Right cardiac atrium (tissue), 5 donors: ENCODE measurements at regions not wholly inside any gene's neighbourhood (a gene's known extent, or its start where the extent isn't known, plus 50 kb on each side); places are given as distances from the start of the nearest gene placed in this dataset.

Source experiments
- ATAC-seq, 2 donors: fragments of 200-7000 bp; cut with Tn5 transposase; one replicate each; pipeline versions ENCODE4 v1.8.0 to v1.9.1; 2020; ENCODE audit warnings: moderate library complexity in 2 of 2, mild to moderate bottlenecking in 1 of 2
- DNase-seq, 3 donors: peaks; one replicate each; pipeline ENCODE4 v3.0.0-alpha.2; 2020
- H3K27ac ChIP-seq: one replicate; pipeline ENCODE4 v1.5.1; 2013; ENCODE audit warnings: mild to moderate bottlenecking, low read length, control low read depth, moderate library complexity
- H3K27me3 ChIP-seq: one replicate; pipeline ENCODE4 v1.6.1; 2013; ENCODE audit not compliant: control insufficient read depth, insufficient read depth
- H3K4me1 ChIP-seq: one replicate; pipeline ENCODE4 v1.6.1; 2013; ENCODE audit warnings: low read length; ENCODE audit not compliant: control insufficient read depth, insufficient read depth
- H3K4me3 ChIP-seq: one replicate; pipeline ENCODE4 v1.5.1; 2013; ENCODE audit warnings: low read length, control low read depth
- H3K9me3 ChIP-seq: one replicate; pipeline ENCODE4 v1.6.1; 2013; ENCODE audit warnings: low read length; ENCODE audit not compliant: control insufficient read depth
- WGBS: extraction: QIAGEN DNeasy Blood & Tissue Kit; methylation state at CpG from one replicate; pipeline ENCODE4 v1.1.7; 2013; 5-methylcytosine and 5-hydroxymethylcytosine counted together
- intact Hi-C, 4 donors: fragments of 100-400 bp; cut with DNase I; formaldehyde crosslinking; loops; one replicate each; pipeline versions ENCODE4 v1.11.0 to v1.14.0; 2022 to 2023
- donor health status: healthy with polysubstance abuse.
- donor health status: DM: no; HTN: yes; CAD: no.
- donor health status: DM: no; HTN: no; CAD: no.
- donor health status: DM: no; HTN: yes; CAD: no; lungs with severe emphysema.
- donor health status: DM: yes; HTN: yes; CAD: no.

DNA sequence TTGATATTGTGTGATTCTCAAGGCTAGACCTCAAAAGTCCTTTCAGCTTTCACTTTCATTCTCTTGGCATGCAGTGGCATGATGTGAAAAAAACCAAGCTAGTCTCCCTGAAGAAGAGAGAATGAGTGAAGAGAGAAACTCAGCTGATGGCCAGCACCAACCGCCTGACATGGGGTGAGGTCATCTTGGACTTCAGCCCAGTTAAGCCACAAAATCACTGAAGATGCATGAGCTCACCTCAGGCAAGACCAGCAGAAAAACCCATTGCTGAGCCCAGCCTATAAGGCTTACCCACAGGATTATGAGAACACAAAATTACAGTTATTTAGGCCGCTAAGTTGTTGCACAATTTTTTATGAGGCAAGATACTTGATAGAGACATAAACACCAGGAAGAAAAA is 496.5 kb downstream of the TOX3 start:
- Histone ChIP-seq H3K4me3 (no peak overlapping the region), H3K27me3 (no peaks in the 10 kb centered on the region), H3K9me3 (no peaks in the 10 kb centered on the region), H3K27ac (no peak overlapping the region), H3K4me1 (no peaks in the 10 kb centered on the region)
- intact Hi-C loops: no loop called here
- ATAC-seq (no peak), DNase-seq (no peak)
- WGBS: 56% methylated on average over 2 of the region's 2 CpGs

DNA sequence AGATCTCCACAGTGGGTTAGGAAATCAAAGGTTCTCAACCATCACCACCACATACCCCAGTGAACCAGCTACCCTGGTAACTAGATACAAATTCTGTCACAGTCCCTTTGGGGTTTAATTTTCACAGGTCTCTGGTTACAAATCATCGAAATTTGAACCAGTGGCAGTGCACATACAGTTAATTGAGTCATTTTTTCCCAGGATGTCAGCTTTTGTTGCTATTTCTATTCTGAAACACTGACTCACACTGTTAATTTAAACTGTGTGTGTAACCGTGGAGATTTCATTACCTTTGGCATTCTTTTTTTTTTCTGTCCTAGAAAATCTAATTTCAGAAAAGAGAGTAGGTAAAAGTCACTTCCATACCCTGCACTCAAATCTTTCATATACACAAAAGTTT is 511.5 kb downstream of the TOX3 start:
- intact Hi-C loops: no loop called here
- no peak overlapping the region for H3K4me3 ChIP-seq
- DNase-seq: no peak
- no peak overlapping the region for H3K27ac ChIP-seq
- WGBS: 51% methylated on average over 2 of the region's 2 CpGs
- H3K4me1 ChIP-seq: no peaks in the 10 kb centered on the region
- no peaks in the 10 kb centered on the region for H3K27me3 ChIP-seq
- H3K9me3 ChIP-seq: no peaks in the 10 kb centered on the region
- ATAC-seq: no peak

DNA sequence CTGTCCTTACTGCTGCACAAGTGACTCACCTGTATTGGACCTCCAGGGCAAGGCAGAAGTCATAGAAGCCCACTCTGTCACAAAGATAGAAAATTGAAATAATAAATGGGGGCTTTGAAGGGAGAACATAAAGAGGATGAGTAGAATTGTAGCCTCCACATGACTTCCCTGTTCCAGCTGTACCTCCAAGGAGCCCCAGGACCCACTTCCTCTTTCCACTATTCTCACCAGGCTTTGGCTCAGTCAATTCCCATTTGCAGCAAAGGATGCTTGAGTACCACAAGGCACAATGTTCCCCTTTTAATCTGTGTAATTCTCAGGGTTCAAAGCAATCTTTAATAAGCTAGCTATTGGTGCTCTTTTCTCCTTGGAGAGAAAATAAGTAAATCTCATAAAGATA is 512.1 kb downstream of the TOX3 start:
- ATAC-seq: no peak

DNA sequence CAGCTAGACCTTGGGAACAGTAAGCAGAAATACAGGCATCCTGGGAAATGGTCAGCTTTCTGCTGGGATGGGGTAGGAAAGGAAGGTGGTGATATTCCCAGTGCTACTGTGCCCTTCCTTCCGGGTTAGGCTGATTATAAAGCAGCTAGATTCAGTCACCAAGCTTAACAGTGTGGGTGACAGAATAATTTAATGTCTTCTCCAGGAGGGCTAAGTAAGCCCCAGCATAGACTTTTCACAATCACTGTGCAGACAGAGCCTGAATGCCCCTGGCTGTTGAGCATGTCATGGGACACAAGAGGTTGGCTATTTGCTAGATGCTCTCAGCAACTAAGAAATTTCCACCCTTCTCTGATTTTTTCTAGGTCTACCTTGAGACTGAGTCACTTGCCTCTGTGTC is 513.0 kb downstream of the TOX3 start:
- no peak overlapping the region for H3K4me3 ChIP-seq
- WGBS: 70% methylated on average over 1 of the region's 1 CpG
- intact Hi-C loops: no loop called here

More for the DNA sequence above, 512.1 kb downstream of the TOX3 start:
- no peaks in the 10 kb centered on the region for H3K27me3 ChIP-seq
- no peaks in the 10 kb centered on the region for H3K9me3 ChIP-seq
- H3K4me1 ChIP-seq: no peaks in the 10 kb centered on the region
- no peak for DNase-seq
- no peak overlapping the region for H3K4me3 ChIP-seq
- intact Hi-C loops: no loop called here
- H3K27ac ChIP-seq: no peak overlapping the region

DNA sequence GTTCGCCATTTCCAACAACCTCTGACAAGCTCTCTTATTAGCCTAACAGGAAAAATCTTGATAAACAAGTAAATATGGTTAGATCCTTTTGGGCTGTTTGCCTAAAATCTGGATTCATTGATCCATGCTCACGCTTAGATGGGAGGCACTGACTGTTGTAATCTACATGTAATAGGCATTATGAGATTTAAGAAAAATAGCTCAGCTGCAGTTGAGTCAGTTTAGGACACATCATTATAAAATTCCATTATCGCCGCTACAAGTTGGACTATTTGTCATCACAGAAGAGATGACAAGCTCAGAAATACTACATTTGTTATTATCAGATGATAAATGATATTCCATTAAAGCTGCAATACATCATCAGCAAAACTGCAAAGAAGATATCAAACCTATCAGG is 524.0 kb downstream of the TOX3 start:
- no peak for ATAC-seq
- Histone ChIP-seq H3K9me3 (no peaks in the 10 kb centered on the region), H3K27ac (no peak overlapping the region), H3K27me3 (no peaks in the 10 kb centered on the region), H3K4me3 (no peak overlapping the region), H3K4me1 (no peaks in the 10 kb centered on the region)
- WGBS: 62% methylated on average over 4 of the region's 4 CpGs
- no peak for DNase-seq
- intact Hi-C loops: no loop called here

More for the DNA sequence above, 513.0 kb downstream of the TOX3 start:
- Histone ChIP-seq H3K9me3 (no peaks in the 10 kb centered on the region), H3K4me1 (no peaks in the 10 kb centered on the region), H3K27ac (no peak overlapping the region), H3K27me3 (no peaks in the 10 kb centered on the region)
- ATAC-seq (no peak), DNase-seq (no peak)

DNA sequence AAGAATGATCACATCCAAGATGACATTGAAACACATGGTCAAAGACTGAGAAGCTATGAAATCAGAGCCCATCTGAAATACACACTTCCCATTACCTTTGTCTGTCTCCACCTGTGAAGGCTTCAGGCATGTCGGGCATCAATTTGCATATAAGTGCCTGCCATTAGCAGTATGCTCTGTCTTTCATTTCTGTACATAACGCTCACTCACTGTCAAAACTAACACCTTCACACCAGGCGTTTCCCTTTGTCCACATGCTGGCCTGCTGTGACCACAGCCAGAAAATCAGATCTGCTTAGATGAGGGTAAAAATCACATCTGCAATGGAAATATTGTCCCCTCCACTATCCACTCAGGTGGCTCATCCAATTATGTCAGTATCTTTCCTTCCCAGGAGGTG is 524.8 kb downstream of the TOX3 start:
- intact Hi-C loops: no loop called here
- ATAC-seq (no peak), DNase-seq (no peak)
- H3K27me3 ChIP-seq: no peaks in the 10 kb centered on the region
- no peaks in the 10 kb centered on the region for H3K4me1 ChIP-seq
- H3K4me3 ChIP-seq: no peak overlapping the region
- no peak overlapping the region for H3K27ac ChIP-seq
- WGBS: 60% methylated on average over 3 of the region's 3 CpGs
- H3K9me3 ChIP-seq: no peaks in the 10 kb centered on the region

DNA sequence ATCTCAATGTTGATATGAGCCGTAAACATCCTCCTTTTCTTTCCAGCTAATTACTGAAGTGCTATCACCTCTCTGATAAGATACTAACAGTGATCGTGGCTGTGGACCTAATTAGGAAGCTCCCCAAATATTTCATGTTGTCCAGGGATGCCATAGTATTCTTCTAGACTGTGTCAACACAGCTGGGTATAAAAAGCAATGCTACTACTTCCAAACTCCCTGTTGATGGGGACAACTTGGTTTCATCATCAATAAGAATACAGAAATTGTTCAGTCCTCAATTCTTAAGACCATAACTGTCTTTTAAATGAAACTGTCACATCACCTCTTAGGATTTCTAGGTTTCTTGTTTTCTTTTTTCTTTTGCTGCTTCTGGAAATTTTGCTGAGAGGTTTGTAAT is 530.6 kb downstream of the TOX3 start:
- Histone ChIP-seq H3K9me3 (no peaks in the 10 kb centered on the region), H3K4me1 (no peaks in the 10 kb centered on the region), H3K27ac (no peak overlapping the region), H3K4me3 (no peak overlapping the region), H3K27me3 (no peaks in the 10 kb centered on the region)
- 38% methylated on average over 2 of the region's 2 CpGs for WGBS
- no peak for DNase-seq
- ATAC-seq: no peak
- intact Hi-C loops: no loop called here

DNA sequence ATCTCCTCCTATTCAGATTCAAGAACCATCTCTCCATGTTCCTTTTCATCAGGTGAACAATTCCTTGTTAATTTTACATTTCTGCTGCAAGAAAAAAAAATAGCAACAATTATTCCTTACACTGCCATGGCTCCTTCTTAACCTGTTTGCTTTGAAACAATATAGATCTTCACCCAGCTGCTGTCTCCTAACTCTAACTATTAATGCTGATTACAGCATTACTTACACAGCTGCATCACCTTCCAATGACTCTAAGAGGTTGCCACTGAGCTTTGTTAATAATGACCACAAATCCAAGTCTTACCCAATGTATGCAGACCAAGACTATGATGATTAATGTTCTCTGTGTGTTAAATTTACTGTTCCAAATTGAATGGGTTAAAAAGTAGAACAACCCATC is 541.4 kb downstream of the TOX3 start:
- H3K4me1 ChIP-seq: no peaks in the 10 kb centered on the region
- no peak for DNase-seq
- no peaks in the 10 kb centered on the region for H3K27me3 ChIP-seq
- H3K27ac ChIP-seq: no peak overlapping the region
- H3K4me3 ChIP-seq: no peak overlapping the region
- H3K9me3 ChIP-seq: no peaks in the 10 kb centered on the region
- intact Hi-C loops: no loop called here
- no peak for ATAC-seq

DNA sequence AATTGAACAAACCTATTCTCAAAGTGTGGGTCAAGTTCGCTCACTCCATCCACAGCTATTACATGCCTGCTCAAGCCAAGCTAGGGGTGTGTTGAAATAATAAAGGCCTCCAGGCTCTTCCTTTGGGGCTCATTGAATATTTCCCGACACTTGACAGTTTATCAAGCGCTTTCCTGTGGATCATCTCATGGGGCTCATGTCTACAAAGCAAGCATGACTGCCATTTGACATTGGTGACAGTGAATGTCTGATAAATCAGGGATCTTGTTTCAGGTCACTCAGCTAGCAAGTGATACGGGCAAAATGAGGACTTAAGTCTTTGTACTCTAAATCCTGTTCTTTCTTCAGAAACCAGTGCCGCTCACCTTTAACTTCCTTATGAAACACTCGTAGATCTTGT is 542.6 kb downstream of the TOX3 start:
- intact Hi-C loops: no loop called here
- Histone ChIP-seq H3K27ac (no peak overlapping the region), H3K4me1 (no peaks in the 10 kb centered on the region), H3K27me3 (no peaks in the 10 kb centered on the region), H3K9me3 (no peaks in the 10 kb centered on the region), H3K4me3 (no peak overlapping the region)
- no peak for DNase-seq
- WGBS: 77% methylated on average over 6 of the region's 6 CpGs
- no peak for ATAC-seq

DNA sequence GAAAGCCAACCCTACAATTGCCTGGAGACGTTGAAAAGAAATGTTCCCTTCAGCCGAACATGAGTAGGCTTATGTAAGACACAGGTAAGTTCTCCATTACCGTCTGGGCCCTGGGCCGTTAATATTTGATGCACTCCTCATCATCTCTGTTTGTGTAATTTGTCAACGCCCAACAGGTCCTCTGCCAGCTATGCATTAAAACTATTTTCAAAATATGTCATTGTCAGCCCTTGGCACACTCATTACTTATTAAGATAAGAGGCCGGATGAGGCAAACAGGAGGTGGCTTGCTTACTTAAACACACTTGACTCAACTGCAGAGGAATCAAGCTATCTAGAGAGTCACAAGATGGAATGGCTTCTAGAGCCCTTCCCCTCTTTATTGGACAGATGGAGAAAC is 544.9 kb downstream of the TOX3 start:
- DNase-seq: no peak
- Histone ChIP-seq H3K9me3 (no peaks in the 10 kb centered on the region), H3K27ac (no peak overlapping the region), H3K4me3 (no peak overlapping the region), H3K4me1 (no peaks in the 10 kb centered on the region), H3K27me3 (no peaks in the 10 kb centered on the region)
- WGBS: 64% methylated on average over 6 of the region's 6 CpGs
- intact Hi-C loops: no loop called here
- no peak for ATAC-seq

DNA sequence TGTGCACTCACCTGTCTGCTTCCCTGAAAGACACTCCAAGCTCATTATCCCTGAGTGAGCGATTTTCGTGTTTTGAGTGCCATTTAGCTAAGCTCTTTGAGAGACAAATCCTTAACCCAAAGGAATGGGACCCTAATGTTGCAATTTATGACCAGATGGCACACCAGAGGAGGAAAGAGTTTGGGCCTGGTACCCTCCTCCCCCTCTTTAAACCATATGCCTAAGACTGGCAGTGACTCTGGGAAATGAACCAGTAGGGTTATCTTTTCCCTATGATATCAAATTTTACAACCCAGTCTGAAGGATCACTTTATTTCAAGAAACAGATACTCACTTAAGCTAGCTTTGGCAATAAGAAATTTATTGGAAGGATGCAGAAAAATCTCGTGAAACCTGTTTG is 550.4 kb downstream of the TOX3 start:
- H3K27ac ChIP-seq: no peak overlapping the region
- H3K4me1 ChIP-seq: no peaks in the 10 kb centered on the region
- H3K4me3 ChIP-seq: no peak overlapping the region
- no peak for DNase-seq
- 69% methylated on average over 3 of the region's 3 CpGs for WGBS
- ATAC-seq: no peak
- intact Hi-C loops: no loop called here
- no peaks in the 10 kb centered on the region for H3K27me3 ChIP-seq
- H3K9me3 ChIP-seq: no peaks in the 10 kb centered on the region

DNA sequence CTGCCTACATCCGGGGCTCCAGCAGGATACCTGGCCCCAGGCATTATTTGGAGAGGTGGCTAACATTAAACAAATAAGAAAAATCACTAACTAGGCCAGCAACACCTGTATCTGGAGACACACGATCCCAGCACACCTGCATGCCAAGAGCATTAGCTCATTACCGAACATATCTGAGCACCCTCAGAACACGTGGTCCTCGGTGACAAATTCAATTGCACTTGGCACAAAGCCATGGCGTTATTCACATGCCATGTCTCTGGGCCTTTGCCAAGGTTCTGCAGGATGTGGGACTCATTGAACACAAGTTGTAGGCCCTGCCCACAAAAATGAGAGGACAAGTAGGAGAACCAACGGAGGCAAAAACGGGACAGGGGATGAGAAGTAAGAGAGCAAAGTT is 552.3 kb downstream of the TOX3 start:
- Histone ChIP-seq H3K9me3 (no peaks in the 10 kb centered on the region), H3K27me3 (no peaks in the 10 kb centered on the region), H3K4me1 (no peaks in the 10 kb centered on the region), H3K27ac (no peak overlapping the region), H3K4me3 (no peak overlapping the region)
- intact Hi-C loops: no loop called here
- ATAC-seq (no peak), DNase-seq (peak in 1 of 3 donors; percentile 44)
- WGBS: 42% methylated on average over 8 of the region's 8 CpGs
